ENCODE measurements at regions not wholly inside any gene's neighbourhood (a gene's known extent, or its start where the extent isn't known, plus 50 kb on each side); places are given as distances from the start of the nearest gene placed in this dataset.

GRCh38 chr18:1917569-1917968, 653.7 kb downstream of the METTL4 start:
- no peak for TF ChIP-seq GATA2 (IDR thresholded peaks at IDR 0.05; ENCODE audit: low read depth, low read length)
- TF ChIP-seq GATA3 (IDR thresholded peaks at IDR 0.05; ENCODE audit: low read depth, low read length) = no peak
